Occipital lobe (tissue), 1 donor: ENCODE measurements at regions not wholly inside any gene's neighbourhood (a gene's known extent, or its start where the extent isn't known, plus 50 kb on each side); places are given as distances from the start of the nearest gene placed in this dataset.
"Not testable (repeated sequence)": the region's sequence is repeated elsewhere in the genome, so short reads cannot be mapped to it uniquely, and the experiment has no call there.

Experiments
- DNase-seq: peaks from one replicate; lab custom pipeline; 2025; lab: John Stamatoyannopoulos, UW

DNA sequence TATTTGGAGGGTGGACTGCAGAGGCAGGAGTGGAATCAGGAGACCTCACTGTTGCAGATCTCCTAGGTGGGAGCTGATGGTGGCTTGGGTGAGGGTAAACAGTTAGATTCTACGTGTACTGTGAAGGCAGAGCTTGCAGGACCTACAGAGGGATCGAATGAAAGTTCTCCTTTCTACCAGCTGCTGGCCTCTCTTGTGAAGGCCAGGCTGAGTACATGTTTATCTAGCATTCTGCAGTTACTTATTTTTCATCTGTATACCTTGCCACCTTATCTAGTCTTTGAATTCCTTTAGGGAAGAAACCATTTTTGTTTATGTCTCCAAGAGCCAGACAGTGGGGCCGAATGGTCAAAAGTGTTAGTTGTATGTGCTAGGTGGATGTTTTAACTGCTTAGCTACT lies 57.6 kb downstream of the PTTG1 start:
- no peak for DNase-seq

DNA sequence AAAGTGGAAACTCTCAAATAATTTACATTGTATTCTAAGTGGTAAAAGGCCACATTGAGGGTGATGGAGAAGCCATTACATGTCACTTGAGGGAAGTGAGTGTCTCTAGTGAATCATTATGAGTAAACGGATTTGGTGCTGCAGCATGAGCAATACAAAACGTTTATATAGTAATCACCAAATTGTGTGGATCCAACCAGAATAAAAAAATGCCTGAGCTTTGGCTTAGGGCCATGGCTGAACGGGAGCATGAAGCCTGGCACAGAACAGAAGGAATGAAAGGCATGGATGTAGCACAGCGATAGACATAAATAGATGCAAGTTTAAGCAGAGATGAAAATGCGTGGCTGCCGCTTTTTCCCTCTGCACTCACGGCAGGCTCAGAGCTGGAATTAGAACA lies 58.3 kb downstream of the PTTG1 start:
- peak; percentile 60 for DNase-seq

DNA sequence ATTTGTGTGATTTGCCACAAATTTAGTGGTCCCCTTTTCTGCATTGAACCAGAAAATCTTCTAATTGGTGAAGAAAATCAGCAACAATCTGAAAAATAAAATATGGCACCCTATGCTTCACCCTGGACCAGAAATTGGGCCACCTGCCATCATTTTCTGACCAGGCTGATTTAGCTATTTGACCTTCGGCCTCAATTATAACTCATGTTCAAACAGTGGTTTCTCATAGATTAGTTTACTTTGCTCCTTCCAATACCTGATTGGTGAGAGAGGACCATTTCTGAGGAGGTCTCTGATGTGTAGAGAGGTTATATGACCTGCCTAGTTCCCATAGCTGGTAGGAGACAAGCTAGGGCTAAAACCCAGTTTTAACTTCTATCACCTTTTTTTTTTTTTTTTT lies 59.0 kb downstream of the PTTG1 start:
- DNase-seq = no peak

DNA sequence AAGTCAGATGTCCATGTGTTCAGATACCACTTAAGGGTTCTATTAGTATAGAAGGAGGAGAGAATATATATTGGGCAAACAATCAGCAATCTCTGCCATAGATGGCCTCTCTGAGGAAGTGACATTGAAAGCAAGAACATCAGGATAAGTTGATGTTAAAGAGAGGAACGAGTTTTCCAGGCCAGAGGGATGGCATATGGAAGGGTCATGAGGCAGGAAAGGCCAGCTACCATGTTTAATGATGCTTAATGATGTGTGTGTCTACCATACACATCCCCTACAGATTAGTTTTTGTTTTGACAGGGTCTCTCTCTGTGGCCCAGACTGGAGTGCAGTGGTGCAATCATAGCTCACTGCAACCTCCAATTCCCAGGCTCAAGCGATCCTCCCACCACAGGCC lies 63.0 kb downstream of the PTTG1 start:
- DNase-seq = no peak

DNA sequence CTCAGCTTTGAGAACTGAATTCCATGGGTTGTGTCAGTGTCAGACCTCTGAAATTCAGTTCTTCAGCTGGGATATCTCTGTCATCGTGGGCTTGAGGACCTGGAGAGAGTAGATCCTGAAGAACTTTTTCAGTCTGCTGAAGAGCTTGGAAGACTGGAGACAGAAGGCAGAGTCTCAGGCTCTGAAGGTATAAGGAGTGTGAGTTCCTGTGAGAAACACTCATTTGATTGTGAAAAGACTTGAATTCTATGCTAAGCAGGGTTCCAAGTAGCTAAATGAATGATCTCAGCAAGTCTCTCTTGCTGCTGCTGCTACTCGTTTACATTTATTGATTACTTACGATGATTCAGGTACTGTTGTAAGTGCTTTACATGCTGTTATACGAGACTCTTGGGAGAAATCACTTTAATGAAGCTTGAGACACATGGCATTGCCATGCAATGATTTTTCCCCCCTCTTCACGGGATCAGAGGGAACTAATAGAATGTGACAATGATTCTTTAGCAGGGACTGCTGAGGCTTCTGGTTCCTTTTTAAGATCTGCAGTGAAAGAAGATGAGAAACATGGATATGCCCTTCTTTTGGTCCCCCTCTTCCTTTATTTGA lies 63.8 kb downstream of the PTTG1 start:
- no peak for DNase-seq

DNA sequence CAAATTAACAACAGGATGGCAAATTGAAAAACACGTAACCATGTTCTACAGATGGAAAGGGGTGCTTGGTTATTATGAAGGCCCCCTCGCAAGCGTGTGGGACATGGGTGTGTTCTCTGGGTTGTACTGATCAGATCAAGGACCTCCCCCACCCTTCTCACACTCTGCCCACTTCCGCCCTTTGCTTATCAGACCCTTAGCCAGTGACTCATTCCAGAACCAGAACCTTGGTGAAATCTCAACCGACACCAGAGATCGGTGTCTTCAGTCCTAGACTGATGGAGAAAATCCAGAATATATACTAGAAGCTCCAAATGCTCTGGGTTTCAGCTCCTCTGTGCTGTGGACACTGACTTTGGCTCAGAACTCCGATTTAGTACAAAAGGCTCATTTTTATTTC lies 64.9 kb downstream of the PTTG1 start:
- no peak for DNase-seq

DNA sequence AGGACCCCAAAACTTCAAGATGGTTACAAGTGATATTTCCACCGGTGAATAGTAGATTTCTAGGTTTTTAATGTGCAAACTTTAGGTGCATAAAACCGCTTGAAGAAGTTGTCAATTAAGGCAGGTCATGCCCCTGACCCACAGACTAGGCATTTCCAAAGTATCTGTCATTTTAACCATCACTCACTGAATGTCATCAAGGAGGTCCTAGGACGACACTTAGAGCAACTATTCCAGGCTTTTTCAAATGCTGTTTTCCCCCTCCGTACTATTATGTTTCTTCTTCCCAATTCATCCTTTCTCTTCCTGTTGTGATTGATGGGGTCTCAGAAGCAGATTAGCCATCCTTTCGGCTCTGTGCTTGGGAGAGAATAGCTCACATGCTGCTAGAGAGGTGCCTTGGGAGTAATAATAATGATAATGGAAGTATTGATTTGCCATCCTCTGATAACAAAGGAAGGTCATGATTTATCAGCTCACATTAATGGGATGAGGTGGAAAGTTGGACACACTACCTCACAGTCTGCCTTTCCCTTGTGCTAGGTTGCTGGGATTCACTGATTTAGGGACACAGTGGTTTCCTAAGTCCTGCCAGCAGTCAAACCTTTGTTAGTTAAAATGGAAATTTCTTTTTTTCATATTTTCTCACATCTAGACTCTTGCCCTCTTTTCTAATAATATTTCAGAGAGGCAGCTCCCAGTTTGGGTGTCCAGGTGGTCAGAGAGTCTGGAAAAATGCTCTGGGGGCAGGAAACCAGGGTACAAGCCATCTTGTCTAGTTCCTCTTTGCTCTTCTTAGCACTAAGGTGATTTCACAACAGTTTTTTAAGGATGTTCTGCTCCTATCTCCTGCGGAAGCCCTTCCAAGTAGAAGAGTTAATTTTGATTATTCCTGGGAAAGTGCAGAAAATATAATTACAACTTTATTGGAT lies 67.0 kb downstream of the PTTG1 start:
- no peak for DNase-seq

DNA sequence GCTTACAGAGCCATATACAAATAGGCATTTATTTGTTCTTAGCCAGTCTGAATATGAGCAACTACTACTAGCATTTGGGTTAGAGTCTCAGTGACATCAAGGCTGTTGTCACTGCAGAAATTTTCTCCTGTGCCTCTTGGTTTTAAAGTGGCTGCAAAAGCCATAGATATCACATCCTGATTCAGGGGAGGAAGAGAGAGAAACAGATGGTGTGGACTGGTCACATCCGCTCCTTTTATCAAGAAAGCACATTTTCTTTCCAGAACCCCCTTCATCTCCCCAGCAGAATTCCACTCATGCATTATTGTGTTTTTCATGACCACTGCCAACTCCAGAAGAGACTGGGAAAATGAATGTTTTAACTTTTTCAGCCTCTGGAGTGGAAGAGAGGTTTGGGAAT lies 69.8 kb downstream of the PTTG1 start:
- DNase-seq = no peak

DNA sequence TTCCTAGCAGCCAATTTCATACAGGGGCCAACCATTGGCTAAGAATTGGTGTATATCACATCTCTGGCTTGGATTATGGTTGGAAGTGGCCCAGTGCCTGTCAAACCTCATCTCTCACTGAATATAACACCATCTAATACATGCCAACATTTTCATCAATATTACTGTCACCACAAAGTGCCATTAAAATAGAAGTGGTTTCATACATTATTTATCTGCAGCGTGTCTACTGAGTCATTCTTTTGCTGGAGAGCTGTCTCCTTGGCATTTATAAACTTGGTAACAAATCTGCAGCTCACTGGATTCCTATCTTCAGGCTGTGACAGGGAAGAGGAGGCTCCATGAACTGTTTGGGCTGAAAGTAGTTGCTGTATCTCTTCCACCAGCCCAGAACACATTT lies 70.9 kb downstream of the PTTG1 start:
- no peak for DNase-seq

DNA sequence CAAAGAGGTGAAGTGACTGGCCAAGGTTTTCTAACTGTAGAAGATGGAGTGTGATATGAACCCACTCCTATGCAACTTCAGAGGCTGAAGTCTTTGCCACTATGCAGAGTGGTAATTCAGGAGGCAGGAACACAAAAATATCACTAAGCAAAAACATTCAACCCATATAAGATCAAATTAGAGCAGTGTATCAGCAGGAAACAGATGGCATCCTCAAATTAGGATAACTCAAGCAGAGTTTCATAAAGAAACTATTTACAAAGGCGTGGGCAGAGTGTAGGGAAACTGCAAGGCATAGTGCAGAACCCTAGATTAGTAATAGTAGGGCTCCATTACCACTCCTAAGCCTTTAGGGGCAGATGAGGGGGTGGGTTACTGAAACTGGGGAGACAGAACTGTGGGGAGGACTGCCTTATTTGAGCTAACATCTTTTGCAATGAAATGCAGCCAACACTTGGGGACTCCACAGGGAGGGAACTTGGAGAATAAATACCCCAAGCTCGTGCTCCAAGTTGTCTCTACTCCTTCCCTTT lies 72.2 kb downstream of the PTTG1 start:
- no peak for DNase-seq

DNA sequence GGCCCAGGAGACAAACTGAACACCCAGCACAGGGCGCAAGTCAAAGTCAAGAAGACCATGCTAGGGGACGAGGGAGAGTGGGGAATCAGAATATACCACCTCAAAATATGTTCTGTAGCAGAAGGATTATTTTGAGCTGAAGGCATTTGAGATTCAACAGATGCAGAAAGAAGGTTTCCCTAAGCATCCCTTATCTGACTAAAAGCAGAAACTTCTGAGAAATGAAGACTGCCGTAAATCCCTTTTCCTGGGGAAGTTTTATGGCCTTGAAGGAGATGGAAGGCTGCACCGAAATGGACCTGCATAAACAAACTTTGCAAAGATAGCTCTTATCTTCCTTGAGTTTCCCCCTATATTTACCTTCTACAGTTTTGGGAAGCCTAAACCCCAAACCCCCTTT lies 72.8 kb downstream of the PTTG1 start:
- DNase-seq = no peak

DNA sequence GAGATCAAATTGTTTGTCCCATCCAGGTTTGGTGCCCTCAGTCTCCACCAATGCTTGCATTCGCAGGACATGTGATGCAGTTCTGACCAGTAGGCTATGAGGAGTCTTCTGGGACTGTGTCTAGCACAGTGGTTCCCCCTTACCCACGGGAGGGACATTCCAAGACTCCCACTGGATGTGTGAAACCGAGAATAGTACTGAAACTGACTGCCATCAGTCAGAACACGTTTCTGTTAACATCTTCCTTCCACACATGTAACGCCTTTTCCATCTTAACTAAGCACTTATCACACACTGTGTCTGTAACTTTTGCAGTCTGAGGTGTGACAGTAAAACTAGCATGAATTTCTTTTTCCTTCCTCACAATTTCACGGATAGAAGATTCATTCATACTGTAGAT lies 74.7 kb downstream of the PTTG1 start:
- DNase-seq = no peak

DNA sequence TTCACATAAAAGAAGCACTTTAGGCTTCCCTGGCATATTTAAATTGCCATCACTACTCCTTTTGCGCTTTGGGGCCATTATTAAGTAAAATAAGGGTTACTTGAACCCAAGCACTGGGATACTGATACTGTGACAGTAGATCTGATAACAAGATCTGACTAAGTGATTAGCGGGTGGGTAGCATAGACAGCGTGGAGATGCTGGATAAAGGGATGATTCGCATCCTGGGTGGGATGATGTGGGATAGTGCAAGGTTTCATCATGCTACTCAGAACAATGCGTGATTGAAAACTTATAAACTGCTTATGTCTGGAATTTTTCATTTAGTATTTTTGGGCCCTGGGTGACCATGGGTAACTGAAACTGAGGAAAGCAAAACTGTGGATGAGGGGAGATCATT lies 75.1 kb downstream of the PTTG1 start:
- DNase-seq = no peak

DNA sequence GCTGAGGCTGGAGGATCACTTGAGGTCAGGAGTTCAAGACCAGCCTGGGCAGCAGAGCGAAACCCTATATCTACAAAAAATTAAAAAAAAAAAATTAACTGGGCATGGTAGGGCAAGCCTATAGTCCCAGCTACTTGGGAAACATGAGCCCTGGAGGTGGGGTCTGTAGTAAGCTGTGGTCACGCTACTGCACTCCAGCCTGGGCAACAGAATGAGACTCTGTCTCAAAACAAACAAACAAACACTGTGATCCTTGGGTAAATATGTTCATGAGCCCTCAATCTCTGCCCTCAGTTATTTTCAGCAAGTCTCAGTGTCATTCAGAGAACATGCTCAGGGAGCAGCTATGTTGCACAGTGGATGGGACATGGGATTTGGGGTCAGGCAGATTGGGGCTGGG lies 76.2 kb downstream of the PTTG1 start:
- DNase-seq = no peak

DNA sequence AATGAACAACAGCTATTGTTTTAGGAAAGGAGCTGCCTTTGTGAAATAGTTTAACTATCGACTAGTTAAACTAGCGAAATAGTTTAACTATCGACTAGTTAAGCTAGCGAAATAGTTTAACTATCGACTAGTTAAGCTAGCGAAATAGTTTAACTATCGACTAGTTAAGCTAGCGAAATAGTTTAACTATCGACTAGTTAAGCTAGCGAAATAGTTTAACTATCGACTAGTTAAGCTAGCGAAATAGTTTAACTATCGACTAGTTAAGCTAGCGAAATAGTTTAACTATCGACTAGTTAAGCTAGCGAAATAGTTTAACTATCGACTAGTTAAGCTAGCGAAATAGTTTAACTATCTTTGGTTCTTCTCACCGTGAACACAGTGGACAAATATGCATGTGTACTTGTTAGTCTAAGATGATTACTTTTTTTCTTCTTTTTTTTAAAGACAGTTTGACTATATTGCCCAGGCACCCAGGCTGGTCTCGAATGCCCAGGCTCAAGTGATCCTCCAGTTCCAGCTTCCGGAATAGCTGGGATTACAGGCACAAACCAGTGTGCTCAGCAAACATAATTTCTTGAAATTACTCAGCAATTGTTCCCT lies 76.9 kb downstream of the PTTG1 start:
- not testable (repeated sequence) for DNase-seq

DNA sequence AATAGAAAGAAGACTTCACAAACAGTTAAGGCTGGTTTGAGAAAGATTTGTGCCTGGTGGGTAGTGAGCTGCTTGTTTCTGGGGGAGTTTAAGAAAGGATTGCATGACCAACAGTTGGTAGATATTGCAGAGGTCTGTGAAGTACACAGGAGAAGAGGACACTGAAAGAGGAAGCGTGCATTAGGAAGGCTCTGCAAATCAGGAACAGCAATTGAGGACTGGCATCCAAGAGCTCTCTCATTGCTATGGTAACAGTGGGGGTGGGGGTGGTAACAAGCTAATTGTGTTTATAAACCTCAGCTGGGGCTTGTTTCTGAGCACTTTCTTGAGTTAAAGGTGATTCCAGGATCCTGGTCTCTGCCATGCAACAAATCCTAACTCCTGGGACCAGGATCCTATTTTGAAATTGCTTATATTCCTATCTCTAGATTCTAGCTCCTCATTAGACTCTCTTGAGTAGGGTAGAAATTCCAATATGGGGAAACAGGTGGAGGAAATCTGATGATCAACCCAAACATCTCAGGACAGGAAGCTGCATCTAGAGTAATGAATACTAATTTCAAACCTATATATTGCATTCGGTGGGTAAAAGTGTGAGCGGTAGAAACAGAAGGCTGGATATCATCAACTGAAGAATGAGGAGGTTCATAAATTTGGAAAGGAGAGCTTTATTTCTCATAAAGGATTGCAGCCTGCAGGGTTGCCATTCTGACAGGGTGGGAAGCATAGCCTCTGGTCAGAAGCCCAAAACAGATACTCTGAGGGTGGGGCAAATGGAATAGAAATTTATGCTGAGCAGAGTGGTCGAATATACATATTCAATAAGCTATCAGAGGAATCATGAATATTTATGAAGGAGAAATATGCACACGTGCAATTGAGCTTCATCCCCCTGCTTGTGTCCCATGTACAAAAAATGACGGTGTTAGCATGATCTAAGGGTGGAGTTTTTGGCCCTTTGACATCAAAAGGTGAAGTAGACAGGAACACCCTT lies 79.4 kb downstream of the PTTG1 start:
- no peak for DNase-seq

DNA sequence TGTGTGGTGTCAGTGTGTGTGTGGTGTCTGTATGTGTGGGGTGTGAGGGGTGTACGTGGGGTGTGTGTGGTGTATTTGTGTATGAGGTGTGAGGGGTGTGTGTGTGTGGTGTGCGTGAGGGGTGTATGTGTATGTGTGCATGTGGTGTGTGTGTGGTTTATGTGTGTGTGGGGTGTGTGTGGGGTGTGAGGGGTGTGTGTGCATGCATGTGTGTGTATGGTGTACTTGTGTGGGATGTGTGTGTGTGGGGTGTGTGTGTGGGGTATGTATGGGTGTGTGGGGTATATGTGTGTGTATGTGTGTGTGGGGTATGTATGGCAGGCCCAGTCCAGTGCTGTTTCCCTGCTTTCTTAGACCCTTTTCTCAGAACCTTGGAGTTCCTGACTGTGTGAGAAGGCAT lies 83.3 kb downstream of the PTTG1 start:
- DNase-seq = no peak

DNA sequence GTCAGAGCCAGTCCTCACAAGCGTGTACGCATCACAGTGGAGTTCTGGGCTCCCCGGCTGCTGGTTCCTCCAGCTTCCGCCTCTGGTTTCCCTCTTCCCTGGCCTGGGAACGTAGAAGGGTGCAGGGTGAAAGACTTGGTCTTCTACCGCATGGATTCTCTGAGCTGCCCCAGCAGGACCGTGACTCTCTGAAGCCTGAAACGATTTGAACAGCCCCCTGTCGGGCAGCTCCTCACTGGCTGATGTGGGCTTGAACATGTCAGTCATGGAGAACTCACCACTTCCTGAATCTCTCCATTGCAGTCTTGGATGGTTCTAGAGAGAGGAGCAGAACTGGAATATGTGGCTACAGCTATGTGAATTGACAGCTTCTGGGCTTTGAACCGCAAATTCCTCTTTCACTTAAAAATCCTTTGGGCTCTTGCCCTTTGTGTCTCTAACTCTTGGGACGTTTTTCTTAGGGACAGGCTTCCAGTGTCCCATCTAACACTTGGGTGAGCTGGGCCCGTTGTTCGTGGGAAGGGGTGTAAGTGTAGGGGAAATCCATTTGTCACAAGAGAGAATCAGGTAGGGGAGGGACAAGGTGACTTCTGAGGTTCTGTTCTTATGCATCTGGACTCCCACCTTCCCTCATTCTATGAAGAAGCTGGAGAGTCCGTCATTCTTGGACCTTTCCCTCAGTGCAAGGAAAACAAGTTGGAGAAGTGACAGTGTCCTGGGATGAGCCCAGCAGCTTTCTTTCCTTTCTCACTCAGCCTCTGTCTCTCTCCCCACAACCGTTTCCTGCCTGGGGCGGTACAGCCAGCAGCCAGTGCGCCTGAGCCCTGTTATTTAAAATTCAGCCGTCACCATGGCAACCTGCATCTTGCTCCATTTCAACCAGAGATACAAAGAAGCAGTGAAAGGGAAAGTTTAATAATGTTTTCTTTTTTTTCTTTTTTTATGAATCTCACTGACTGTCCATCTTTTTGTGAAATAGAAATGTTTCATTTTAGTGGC lies 84.7 kb downstream of the PTTG1 start:
- peak; percentile 72 for DNase-seq

DNA sequence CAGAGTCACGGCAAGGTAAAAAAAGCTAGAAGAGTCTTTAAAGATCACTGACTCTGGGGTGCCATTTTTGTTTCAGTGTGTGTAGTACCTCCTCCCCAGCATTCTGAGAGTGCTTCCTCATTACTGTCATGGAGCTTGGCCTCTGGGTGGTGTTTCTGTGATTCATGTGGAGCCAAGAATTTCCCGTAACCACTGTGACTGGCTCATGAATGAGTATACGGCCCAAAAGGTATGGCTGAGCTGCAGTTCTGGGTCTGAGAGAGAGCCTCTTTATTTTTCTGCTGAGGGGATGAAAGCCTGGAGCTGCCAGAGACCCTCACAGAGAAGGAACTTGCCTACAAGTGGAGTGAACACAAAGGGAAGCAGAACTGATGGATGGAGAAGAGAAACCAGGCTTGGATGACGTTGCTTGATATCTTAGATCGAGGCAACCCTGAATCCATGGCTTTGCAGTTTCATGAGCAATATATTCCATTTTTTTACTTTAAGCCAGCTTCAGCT lies 85.6 kb downstream of the PTTG1 start:
- peak; percentile 10 for DNase-seq
